Stimulated activated CD8-positive, alpha-beta memory T cell treated with anti-CD3 and anti-CD28 coated beads, Interleukin-12 subunit alpha, Interleukin-12 subunit beta, amount 100 ng/mL, for 24 hours (primary cell): ENCODE measurements at regions not wholly inside any gene's neighbourhood (a gene's known extent, or its start where the extent isn't known, plus 50 kb on each side); places are given as distances from the start of the nearest gene placed in this dataset.
"Not testable (repeated sequence)": the region's sequence is repeated elsewhere in the genome, so short reads cannot be mapped to it uniquely, and the experiment has no call there.

Experiments used
- DNase-seq: peaks from one replicate; pipeline ENCODE4 v3.0.0-alpha.2; 2020; ENCODE audit errors: extremely low read depth

- no peak for DNase-seq
Measured at GRCh38 chr5:87105577-87105976, 162.1 kb upstream of the RASA1 start.

DNA sequence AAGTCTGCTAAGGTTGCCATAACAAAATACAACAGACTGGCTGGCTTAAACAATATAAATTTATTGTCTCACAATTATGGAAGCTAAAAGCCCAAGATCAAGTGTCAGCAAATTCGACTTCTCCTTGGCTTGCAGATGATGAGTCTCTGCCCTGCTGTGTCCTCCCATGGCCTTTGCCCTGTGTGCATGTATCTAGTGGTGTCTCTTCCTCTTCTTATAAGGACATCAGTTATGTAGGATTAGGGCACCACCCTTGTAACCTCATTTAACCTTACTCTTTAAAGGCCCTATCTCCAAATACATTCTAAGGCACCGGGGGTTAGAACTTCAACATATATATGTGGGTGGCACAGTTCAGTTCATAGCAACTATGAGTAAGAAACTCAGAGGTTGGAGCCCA lies 157.9 kb upstream of the RASA1 start:
- no peak for DNase-seq

DNA sequence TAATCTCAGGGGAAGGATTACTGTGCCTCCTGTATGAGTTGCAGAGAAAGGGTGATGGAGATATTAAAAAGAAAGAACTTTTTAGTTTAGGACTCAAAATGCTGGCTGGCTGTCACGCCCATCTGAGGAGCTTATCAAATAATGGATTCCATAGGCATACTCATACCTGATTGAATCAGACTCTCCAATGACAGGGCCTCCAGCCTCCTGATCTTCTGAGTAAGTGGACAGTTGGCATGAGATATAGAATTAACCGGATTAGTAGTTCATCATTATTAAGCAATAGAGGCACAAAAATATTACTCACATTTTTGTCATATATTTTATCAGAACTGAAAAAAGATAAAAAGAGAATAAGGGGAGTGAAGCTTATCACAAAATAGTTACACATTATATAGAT lies 157.0 kb upstream of the RASA1 start:
- DNase-seq: no peak

DNA sequence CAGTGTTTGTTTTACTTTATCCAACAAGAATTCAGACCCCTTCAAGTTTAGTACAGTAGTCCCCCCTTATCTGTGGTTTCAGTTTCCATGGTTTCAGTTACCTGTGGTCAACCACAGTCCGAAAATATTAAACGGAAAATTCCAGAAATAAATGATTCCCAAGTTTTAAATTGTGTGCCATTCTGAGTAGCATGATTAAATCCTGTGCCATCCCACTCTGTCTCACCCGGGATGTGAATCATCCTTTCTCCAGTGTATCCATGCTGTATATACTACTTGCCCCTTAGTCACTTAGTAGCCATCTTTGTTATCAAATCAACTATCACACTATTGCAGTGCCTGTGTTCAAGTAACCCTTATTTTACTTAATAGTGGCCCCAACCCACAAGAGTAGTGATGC lies 153.8 kb upstream of the RASA1 start:
- DNase-seq: no peak

GRCh38 chr5:87114631-87115030 lies 153.1 kb upstream of the RASA1 start:
- DNase-seq: no peak

GRCh38 chr5:87115839-87116364 lies 151.8 kb upstream of the RASA1 start:
- no peak for DNase-seq

DNA sequence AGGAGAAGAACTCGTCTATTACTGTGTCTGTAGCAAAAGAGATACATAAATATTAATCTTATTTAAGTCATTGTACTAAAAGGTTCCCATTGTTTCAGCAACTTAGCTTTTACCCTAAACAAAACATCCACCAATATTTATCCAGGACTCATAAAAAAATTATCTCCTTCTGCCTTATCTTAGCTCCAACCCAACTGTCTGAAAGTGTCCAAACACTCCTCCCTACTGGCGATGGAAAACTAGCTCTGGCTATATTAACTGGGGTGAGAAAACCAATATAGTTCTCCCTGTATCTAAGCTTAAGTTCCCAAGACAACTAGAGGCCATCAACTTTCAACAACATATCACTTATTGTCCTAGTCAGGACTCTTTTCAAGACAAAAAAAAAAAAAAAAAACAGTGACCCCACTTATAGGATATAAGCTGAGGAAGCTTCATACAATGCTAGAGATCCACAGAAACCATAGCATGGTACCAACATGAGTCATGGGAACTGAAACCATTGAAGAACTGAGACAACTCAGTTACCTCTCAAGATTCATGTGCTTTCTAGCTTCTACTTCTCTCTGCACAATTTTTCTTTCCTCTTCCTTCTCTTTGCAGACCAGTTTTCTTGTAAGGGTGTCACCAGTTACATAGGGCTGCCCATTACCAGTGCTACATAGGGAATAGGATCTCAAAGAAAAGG lies 150.7 kb upstream of the RASA1 start:
- DNase-seq: no peak

- DNase-seq: no peak
Measured at GRCh38 chr5:87119588-87119987, 148.1 kb upstream of the RASA1 start.

GRCh38 chr5:87120518-87121303 lies 147.0 kb upstream of the RASA1 start:
- DNase-seq: no peak

DNA sequence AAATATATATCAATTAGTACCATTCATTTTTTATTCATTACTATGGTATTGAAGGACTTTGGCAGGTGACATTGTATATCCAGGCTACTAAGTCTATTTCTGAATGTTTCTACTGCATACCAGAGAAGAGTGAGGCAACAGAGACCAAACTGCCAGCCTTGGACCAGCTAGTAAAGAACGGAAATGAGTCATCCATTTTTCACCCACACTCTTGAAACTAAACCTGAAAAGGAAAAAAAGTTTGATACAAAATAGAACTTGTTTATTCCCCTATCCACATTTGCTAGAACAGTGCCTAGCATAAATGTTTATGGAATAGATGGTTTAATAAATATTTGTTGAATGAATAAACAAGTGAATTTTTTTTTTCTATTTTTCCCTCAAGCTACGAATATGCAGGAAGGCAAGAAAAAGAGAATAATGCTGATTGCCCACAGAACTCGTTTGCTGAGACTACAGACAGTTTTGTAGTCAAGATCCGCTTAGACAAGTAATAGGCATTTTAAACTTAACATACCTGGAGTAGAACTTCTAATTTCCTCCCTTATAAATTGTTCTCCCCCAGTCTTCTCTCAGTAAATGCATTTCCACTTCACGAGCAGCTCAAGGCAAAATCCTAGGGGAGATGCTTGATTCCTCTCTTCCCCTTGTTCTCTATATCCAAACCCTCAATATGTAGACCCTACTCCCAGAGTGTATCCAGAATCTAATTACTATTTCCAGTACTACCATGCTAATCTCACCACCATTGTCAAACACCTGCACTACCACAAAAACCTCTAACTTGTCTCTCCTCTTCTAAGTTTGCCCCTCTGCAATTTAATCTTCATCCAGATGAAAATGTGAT lies 146.2 kb upstream of the RASA1 start:
- peak; percentile 15 for DNase-seq

DNA sequence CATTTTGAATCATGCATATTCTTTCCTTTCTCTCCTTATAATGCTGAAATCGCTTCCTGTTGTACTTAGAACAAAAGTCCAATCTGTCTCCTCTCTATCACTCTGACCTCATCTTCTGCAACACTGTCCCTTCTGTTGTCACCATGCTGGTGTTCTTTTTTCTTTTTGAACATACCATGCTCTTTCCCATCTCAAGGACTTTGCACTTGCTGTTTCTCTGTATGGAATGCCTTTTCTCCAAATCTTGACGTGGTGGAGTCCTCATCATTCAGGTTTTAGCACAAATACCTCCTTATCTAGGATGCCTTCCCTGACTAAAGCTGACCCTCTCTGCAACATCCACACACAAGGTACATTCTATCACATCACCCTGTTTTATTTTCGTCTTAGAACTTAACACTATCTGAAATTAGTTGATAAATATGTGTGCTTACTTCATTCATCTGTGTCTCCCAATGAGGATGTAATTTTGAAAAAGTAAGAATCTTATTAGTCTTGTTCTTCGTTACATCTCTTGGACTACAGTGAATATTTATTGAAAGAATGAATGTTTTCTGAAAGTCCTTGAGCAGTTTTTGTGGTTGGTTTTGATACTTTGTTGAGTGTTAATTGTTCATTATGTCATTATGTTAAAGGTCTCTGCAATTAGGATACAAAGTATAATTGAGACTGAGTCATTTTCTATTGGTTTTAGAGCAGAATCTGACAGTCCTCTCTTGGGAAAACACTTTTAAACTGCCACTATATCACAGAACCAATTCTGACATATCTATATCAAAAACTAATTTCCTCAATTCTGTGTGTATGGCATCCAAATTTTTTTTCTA lies 145.3 kb upstream of the RASA1 start:
- no peak for DNase-seq

GRCh38 chr5:87125766-87126165 lies 141.9 kb upstream of the RASA1 start:
- DNase-seq: no peak

DNA sequence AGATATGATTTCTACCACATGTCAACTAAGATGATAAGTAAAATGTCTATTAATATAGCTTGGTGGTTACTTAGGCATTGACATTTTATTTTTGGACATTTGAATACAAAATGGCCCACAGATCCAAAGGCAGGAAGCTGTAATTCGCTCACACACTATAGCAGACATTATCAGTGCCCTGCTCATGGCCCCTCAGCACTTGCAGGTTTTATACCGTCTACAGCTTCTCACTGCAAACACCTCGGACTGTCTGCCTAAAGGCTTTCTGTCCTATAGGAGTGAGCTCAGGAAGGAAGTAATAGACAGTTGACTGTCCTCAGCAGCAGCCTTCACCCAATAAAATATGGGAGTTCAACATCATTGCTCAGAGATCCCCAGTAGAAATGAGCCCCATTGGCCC lies 140.8 kb upstream of the RASA1 start:
- DNase-seq: no peak

GRCh38 chr5:87127426-87127825 lies 140.3 kb upstream of the RASA1 start:
- DNase-seq: no peak

DNA sequence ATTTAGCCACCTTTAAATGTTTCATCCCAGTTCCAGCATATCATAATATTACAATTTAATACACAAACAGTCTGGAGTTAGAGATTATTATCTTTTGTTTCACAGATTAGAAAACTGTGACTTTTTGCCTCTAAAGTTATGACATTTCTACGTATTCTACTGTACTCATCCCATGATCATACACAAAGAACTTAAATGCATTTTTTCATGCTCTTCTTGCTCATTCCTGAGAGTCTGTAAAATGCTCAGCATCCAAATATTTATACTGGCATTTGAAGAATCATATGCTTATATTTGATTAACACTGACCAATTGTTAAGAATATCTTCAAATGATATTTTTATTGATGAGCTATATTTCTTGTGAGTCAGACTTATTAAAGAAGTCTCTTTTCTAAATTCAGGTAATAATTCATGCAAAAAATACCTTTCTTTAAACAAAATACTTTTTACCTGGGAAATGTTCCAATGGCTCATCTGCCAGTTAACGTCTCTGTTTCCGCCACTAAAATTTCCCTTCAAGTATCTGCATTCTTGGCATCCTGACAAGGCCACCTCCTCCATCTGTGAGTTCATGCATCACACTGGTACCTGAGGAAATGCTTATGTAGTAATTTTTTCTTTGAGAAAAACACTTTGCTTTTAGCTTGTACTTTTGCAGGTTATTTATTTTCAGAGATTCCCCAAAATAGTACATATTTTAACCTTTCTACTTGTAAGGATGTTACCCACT lies 139.6 kb upstream of the RASA1 start:
- DNase-seq: no peak

- no peak for DNase-seq
Measured at GRCh38 chr5:87129046-87129445, 138.6 kb upstream of the RASA1 start.

DNA sequence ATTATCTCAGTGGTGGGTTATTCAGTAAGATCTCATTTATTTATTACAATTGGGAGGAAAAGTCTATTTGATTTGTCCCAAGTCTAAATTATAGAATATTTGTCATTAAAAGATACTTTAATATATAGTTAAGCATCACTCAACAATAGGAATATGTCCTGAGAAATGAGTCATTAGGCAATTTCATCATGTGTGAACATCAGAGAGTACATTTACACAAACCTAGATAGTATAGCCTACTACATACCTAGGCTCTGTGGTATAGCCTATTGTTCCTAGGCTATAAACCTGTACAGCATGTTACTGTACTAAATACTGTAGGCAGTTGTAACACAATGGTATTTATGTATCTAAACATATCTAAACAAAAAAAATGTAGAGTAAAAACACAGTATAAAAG lies 135.0 kb upstream of the RASA1 start:
- DNase-seq: no peak

DNA sequence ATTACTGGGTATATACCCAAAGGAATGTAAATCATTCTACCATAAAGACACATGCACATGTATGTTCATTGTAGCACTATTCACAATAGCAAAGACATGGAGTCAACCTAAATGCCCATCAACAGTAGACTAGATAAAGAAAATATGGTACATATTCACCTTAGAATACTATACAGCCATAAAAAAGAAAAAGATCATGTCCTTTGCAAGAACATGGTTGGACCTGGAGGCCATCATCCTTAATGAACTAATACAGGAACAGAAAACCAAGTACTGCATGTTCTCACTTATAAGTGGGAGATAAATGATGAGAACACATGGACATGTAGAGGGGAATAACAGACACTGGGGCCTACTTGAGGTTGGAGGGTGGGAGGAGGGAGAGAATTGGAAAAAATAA lies 133.2 kb upstream of the RASA1 start:
- DNase-seq: not testable (repeated sequence)

- no peak for DNase-seq
Measured at GRCh38 chr5:87136096-87136495, 131.6 kb upstream of the RASA1 start.

DNA sequence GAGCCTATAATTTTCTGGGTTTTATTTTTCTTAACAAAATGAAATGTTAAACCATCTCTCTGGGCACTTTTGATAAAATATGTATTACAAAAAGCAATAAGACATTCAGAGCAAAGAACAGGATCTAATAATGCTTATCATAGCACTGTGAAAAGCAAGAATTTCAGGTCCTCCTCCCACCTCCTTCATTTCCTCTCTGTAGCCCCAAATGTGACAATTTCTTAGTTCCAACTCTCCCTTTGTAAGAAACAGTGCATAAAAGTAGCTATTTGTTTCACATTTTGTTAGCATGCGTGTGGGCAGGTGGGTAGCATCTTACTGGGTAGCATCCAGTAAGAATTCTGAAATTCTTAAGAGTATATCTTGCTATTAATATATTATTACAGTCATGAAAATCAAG lies 130.9 kb upstream of the RASA1 start:
- DNase-seq: no peak

- DNase-seq: no peak
Measured at GRCh38 chr5:87137283-87137682, 130.4 kb upstream of the RASA1 start.
